ENCODE measurements at regions not wholly inside any gene's neighbourhood (a gene's known extent, or its start where the extent isn't known, plus 50 kb on each side); places are given as distances from the start of the nearest gene placed in this dataset.
A peak's percentile ranks its signal among the peaks of the same experiment; 100 is the strongest.

GRCh38 chr3:102737353-102737752, 302.5 kb downstream of the ZPLD1 start:
- ChIA-PET POLR2A (no interaction called here), CTCF (interaction anchor here (0.9 kb wide), 1 partner anchor 64 kb away, joined by 3 read pairs; no protein-coding TSS in a partner anchor)
- DNase-seq (ENCODE audit: extremely low spot score) = no peak
- no peak for TF ChIP-seq CTCF (IDR thresholded peaks at IDR 0.05; ENCODE audit: control extremely low read depth, extremely low read depth, low read depth, missing control alignments)

- no peak for DNase-seq (ENCODE audit: extremely low spot score)
- POLR2A ChIA-PET = no interaction called here
- peak; percentile 25 for TF ChIP-seq CTCF (IDR thresholded peaks at IDR 0.05; ENCODE audit: control extremely low read depth, extremely low read depth, low read depth, missing control alignments)
Observed at GRCh38 chr3:102741105-102741504, 306.3 kb downstream of the ZPLD1 start.

GRCh38 chr3:102741694-102742093, 306.9 kb downstream of the ZPLD1 start:
- ChIA-PET CTCF (interaction anchor here (1.4 to 5.1 kb wide), 6 partner anchors 10 to 512 kb away, joined by 3 to 63 read pairs (median 6); no protein-coding TSS in a partner anchor), POLR2A (no interaction called here)
- no peak for DNase-seq (ENCODE audit: extremely low spot score)
- no peak for TF ChIP-seq CTCF (IDR thresholded peaks at IDR 0.05; ENCODE audit: control extremely low read depth, extremely low read depth, low read depth, missing control alignments)

More at GRCh38 chr3:102741105-102741504, 306.3 kb downstream of the ZPLD1 start:
- CTCF ChIA-PET = interaction anchor here (1.1 to 5.1 kb wide), 8 partner anchors 11 to 512 kb away, joined by 3 to 63 read pairs (median 6); no protein-coding TSS in a partner anchor

- no peak for DNase-seq (ENCODE audit: extremely low spot score)
- CTCF ChIA-PET = interaction anchor here (3.5 kb wide), 1 partner anchor 72 kb away, joined by 11 read pairs; no protein-coding TSS in a partner anchor
- no peak for TF ChIP-seq CTCF (IDR thresholded peaks at IDR 0.05; ENCODE audit: control extremely low read depth, extremely low read depth, low read depth, missing control alignments)
- POLR2A ChIA-PET = no interaction called here
Observed at GRCh38 chr3:102745881-102746280, 311.1 kb downstream of the ZPLD1 start.

- CTCF ChIA-PET = interaction anchor here (3.5 kb wide), 1 partner anchor 74 kb away, joined by 11 read pairs; no protein-coding TSS in a partner anchor
- POLR2A ChIA-PET = no interaction called here
- no peak for TF ChIP-seq CTCF (IDR thresholded peaks at IDR 0.05; ENCODE audit: control extremely low read depth, extremely low read depth, low read depth, missing control alignments)
- no peak for DNase-seq (ENCODE audit: extremely low spot score)
Observed at GRCh38 chr3:102747611-102748010, 312.8 kb downstream of the ZPLD1 start.

- no peak for TF ChIP-seq CTCF (IDR thresholded peaks at IDR 0.05; ENCODE audit: control extremely low read depth, extremely low read depth, low read depth, missing control alignments)
- ChIA-PET CTCF (no interaction called here), POLR2A (no interaction called here)
- DNase-seq (ENCODE audit: extremely low spot score) = no peak
Observed at GRCh38 chr3:102748646-102749045, 313.8 kb downstream of the ZPLD1 start.

Data from GM10248 (cell line).